ENCODE measurements at regions not wholly inside any gene's neighbourhood (a gene's known extent, or its start where the extent isn't known, plus 50 kb on each side); places are given as distances from the start of the nearest gene placed in this dataset.

DNA sequence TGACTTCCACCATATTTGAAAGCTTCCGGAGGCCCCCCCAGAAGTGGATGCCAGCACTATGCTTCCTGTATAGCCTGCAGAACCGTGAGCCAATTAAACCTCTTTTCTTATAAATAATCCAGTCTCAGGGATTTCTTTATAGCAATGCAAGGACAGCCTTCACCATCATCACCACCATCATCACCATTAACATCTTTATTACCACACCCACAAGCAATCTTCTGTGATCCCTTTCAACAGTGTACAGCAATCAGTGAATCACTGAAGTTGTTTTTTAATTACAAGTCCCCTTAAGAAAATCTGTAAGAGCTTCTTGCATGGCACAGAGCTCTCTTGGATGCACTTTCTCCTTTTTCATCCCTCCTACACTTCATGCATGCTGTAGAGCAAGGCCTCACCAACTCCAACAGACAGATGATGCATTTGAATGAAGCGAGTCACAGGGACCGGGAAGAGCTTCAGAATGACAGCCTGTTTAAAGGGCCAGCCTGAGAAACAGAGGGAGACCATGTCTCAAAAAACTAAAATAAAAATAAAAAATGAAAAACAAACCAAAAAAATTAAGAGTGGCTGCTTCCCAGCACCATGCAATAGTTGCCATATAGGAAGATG lies 83.6 kb upstream of the VASH1 start:
- H3K4me3 ChIP-seq (replicated peaks; ENCODE audit: low read depth, low read length): no peak overlapping the region
- DNase-seq (ENCODE audit: extremely low read depth, insufficient read length): no peak
- TF ChIP-seq, protein P1, sequence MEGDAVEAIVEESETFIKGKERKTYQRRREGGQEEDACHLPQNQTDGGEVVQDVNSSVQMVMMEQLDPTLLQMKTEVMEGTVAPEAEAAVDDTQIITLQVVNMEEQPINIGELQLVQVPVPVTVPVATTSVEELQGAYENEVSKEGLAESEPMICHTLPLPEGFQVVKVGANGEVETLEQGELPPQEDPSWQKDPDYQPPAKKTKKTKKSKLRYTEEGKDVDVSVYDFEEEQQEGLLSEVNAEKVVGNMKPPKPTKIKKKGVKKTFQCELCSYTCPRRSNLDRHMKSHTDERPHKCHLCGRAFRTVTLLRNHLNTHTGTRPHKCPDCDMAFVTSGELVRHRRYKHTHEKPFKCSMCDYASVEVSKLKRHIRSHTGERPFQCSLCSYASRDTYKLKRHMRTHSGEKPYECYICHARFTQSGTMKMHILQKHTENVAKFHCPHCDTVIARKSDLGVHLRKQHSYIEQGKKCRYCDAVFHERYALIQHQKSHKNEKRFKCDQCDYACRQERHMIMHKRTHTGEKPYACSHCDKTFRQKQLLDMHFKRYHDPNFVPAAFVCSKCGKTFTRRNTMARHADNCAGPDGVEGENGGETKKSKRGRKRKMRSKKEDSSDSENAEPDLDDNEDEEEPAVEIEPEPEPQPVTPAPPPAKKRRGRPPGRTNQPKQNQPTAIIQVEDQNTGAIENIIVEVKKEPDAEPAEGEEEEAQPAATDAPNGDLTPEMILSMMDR (IDR thresholded peaks at IDR 0.05; ENCODE audit: insufficient read depth, low read length, poor library complexity, severe bottlenecking): no peak

DNA sequence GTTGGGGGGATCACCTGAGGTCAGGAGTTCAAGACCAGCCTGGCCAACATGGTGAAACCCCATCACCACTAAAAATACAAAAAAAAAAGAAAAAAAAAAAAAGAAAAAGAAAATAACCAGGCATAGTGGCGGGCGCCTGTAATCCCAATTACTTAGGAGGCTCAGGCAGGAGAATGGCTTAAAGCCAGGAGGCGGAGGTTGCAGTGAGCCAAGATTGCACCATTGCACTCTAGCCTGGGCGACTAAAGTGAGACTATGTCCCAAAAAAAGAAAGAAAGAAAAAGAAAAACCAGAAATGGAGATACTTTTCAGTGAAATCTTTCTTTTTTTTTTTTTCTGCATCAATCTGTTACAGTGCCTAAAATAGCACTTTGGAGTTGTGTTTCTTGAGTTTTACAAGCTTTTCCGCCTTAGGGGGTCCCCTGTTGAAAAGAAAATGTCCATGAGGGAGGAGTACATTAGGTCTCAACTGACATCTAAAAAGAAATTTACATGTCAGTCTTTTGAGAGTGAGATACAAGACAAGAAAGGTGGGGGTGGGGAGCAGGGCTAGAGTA lies 82.9 kb upstream of the VASH1 start:
- DNase-seq (ENCODE audit: extremely low read depth, insufficient read length): no peak
- no peak overlapping the region for H3K4me3 ChIP-seq (replicated peaks; ENCODE audit: low read depth, low read length)
- no peaks in the 10 kb centered on the region for H3K36me3 ChIP-seq (ENCODE audit: control insufficient read depth, insufficient read depth, low read length)
- no peaks in the 10 kb centered on the region for H3K27me3 ChIP-seq (replicated peaks; ENCODE audit: control insufficient read depth, insufficient read depth, low read length)
- TF ChIP-seq, protein P1 (IDR thresholded peaks at IDR 0.05; ENCODE audit: insufficient read depth, low read length, poor library complexity, severe bottlenecking): no peak

More for the DNA sequence above, 83.6 kb upstream of the VASH1 start:
- no peaks in the 10 kb centered on the region for H3K27me3 ChIP-seq (replicated peaks; ENCODE audit: control insufficient read depth, insufficient read depth, low read length)
- H3K36me3 ChIP-seq (ENCODE audit: control insufficient read depth, insufficient read depth, low read length): no peaks in the 10 kb centered on the region

- no peak for DNase-seq (ENCODE audit: extremely low read depth, insufficient read length)
- TF ChIP-seq, protein P1 (IDR thresholded peaks at IDR 0.05; ENCODE audit: insufficient read depth, low read length, poor library complexity, severe bottlenecking): no peak
- Histone ChIP-seq H3K27me3 (replicated peaks; ENCODE audit: control insufficient read depth, insufficient read depth, low read length) (no peaks in the 10 kb centered on the region), H3K4me3 (replicated peaks; ENCODE audit: low read depth, low read length) (no peak overlapping the region), H3K36me3 (ENCODE audit: control insufficient read depth, insufficient read depth, low read length) (no peaks in the 10 kb centered on the region)
These were observed 78.9 kb upstream of the VASH1 start for GRCh38 chr14:76682367-76682766.

DNA sequence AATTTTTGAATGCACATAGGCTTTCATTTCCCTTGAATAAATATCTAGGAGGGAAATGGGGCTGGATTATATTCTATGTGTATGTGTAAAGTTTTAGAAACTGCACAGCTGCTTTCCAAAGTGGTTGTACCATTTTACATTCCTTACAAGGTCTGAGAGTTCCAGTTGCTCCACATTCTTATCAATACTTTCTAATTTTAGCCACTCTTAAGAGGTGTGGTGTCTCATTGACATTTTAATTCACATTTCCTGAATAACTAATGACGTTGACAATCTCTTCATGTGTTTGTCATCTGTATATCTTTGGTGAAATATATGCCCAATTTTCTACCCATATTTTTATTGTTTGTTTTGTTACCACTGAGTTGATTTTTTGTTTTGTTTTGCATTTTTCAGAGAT lies 74.6 kb upstream of the VASH1 start:
- no peak for DNase-seq (ENCODE audit: extremely low read depth, insufficient read length)
- Histone ChIP-seq H3K36me3 (ENCODE audit: control insufficient read depth, insufficient read depth, low read length) (no peaks in the 10 kb centered on the region), H3K27me3 (replicated peaks; ENCODE audit: control insufficient read depth, insufficient read depth, low read length) (no peaks in the 10 kb centered on the region), H3K4me3 (replicated peaks; ENCODE audit: low read depth, low read length) (no peak overlapping the region)
- TF ChIP-seq, protein P1 (IDR thresholded peaks at IDR 0.05; ENCODE audit: insufficient read depth, low read length, poor library complexity, severe bottlenecking): no peak

- Histone ChIP-seq H3K27me3 (replicated peaks; ENCODE audit: control insufficient read depth, insufficient read depth, low read length) (no peaks in the 10 kb centered on the region), H3K4me3 (replicated peaks; ENCODE audit: low read depth, low read length) (no peak overlapping the region), H3K36me3 (ENCODE audit: control insufficient read depth, insufficient read depth, low read length) (no peaks in the 10 kb centered on the region)
- TF ChIP-seq, protein P1 (IDR thresholded peaks at IDR 0.05; ENCODE audit: insufficient read depth, low read length, poor library complexity, severe bottlenecking): no peak
- DNase-seq (ENCODE audit: extremely low read depth, insufficient read length): no peak
These were observed 73.5 kb upstream of the VASH1 start for GRCh38 chr14:76687611-76688382.

All from GM06990 (cell line).